ENCODE measurements at regions not wholly inside any gene's neighbourhood (a gene's known extent, or its start where the extent isn't known, plus 50 kb on each side); places are given as distances from the start of the nearest gene placed in this dataset.

- WGBS, 2 donors, result 43 to 47% methylated on average over 3 of the region's 3 CpGs
- Histone ChIP-seq H3K9me3 (ENCODE audit: control insufficient read depth in 2 of 2, insufficient read depth in 1 of 2, low read depth in 1 of 2, low read length in 1 of 2) (no peaks in the 10 kb centered on the region), H3K36me3 (ENCODE audit: control insufficient read depth in 2 of 2, insufficient read depth in 2 of 2, low read length in 1 of 2) (no peaks in the 10 kb centered on the region), H3K27me3 (ENCODE audit: control insufficient read depth in 1 of 2, insufficient read depth in 2 of 2, low read length in 2 of 2) (no peaks in the 10 kb centered on the region), H3K4me1 (ENCODE audit: control insufficient read depth in 2 of 2, insufficient read depth in 2 of 2, low read length in 1 of 2) (no peaks in the 10 kb centered on the region), H3K4me3 (ENCODE audit: low read depth in 1 of 2, low read length in 2 of 2) (no peak overlapping the region), H3K27ac (ENCODE audit: low read depth in 2 of 2, low read length in 1 of 2) (no peak overlapping the region)
Measured at GRCh38 chr14:28083389-28083788, 683.2 kb upstream of the FOXG1 start.

- Histone ChIP-seq H3K36me3 (ENCODE audit: control insufficient read depth in 2 of 2, insufficient read depth in 2 of 2, low read length in 1 of 2) (no peaks in the 10 kb centered on the region), H3K9me3 (ENCODE audit: control insufficient read depth in 2 of 2, insufficient read depth in 1 of 2, low read depth in 1 of 2, low read length in 1 of 2) (no peaks in the 10 kb centered on the region), H3K27ac (ENCODE audit: low read depth in 2 of 2, low read length in 1 of 2) (no peak overlapping the region), H3K4me3 (ENCODE audit: low read depth in 1 of 2, low read length in 2 of 2) (no peak overlapping the region), H3K4me1 (ENCODE audit: control insufficient read depth in 2 of 2, insufficient read depth in 2 of 2, low read length in 1 of 2) (no peaks in the 10 kb centered on the region), H3K27me3 (ENCODE audit: control insufficient read depth in 1 of 2, insufficient read depth in 2 of 2, low read length in 2 of 2) (no peaks in the 10 kb centered on the region)
- 80 to 88% methylated on average over 5 of the region's 5 CpGs for whole genome bisulfite sequencing, 2 donors
Measured at GRCh38 chr14:28088125-28088524, 678.5 kb upstream of the FOXG1 start.

DNA sequence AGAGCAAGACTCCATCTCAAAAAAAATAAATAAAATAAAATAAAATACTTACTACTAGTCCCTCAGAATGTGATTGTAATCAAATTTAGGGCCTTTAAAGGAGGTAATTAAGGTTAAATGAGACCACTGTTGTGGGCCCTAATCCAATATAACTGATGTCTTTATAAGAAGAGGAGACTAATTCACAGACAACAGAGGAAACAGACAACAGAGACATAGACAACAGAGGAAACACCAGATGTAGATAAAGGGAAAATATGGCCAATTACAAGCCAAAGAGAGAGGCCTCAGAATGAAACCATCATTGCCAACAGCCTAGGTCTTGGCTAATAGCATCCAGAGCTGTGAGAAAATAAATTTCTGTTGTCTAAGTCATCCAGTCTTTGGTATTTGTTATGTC, 669.0 kb upstream of the FOXG1 start:
- Histone ChIP-seq H3K36me3 (ENCODE audit: control insufficient read depth in 2 of 2, insufficient read depth in 2 of 2, low read length in 1 of 2) (no peaks in the 10 kb centered on the region), H3K27ac (ENCODE audit: low read depth in 2 of 2, low read length in 1 of 2) (no peak overlapping the region), H3K9me3 (ENCODE audit: control insufficient read depth in 2 of 2, insufficient read depth in 1 of 2, low read depth in 1 of 2, low read length in 1 of 2) (no peaks in the 10 kb centered on the region), H3K4me3 (ENCODE audit: low read depth in 1 of 2, low read length in 2 of 2) (no peak overlapping the region), H3K4me1 (ENCODE audit: control insufficient read depth in 2 of 2, insufficient read depth in 2 of 2, low read length in 1 of 2) (no peaks in the 10 kb centered on the region), H3K27me3 (ENCODE audit: control insufficient read depth in 1 of 2, insufficient read depth in 2 of 2, low read length in 2 of 2) (no peaks in the 10 kb centered on the region)

- Histone ChIP-seq H3K4me1 (ENCODE audit: control insufficient read depth in 2 of 2, insufficient read depth in 2 of 2, low read length in 1 of 2) (no peaks in the 10 kb centered on the region), H3K4me3 (ENCODE audit: low read depth in 1 of 2, low read length in 2 of 2) (no peak overlapping the region), H3K27me3 (ENCODE audit: control insufficient read depth in 1 of 2, insufficient read depth in 2 of 2, low read length in 2 of 2) (no peaks in the 10 kb centered on the region), H3K36me3 (ENCODE audit: control insufficient read depth in 2 of 2, insufficient read depth in 2 of 2, low read length in 1 of 2) (no peaks in the 10 kb centered on the region), H3K27ac (ENCODE audit: low read depth in 2 of 2, low read length in 1 of 2) (no peak overlapping the region), H3K9me3 (ENCODE audit: control insufficient read depth in 2 of 2, insufficient read depth in 1 of 2, low read depth in 1 of 2, low read length in 1 of 2) (no peaks in the 10 kb centered on the region)
- WGBS, 2 donors, result 47 to 55% methylated on average over 1 of the region's 1 CpG
Measured at GRCh38 chr14:28098856-28099255, 667.7 kb upstream of the FOXG1 start.

DNA sequence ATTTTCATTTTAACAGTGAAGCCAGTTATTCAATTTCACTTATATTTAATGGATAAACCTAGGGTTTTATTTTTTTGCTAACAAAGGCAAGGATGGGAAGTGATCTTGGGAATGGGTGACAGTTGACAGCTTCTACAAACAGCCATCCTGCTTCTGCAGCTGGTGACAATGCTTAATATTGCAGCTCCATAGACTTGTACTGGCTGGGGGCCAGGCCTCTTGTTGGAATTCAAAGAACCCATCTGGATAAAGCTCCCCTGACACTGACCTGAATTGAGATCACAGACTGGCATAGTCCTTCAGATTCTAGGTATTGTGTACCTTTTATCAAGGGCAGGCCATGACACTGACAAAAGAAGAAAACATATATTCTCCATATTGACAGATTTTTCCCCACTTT, 664.6 kb upstream of the FOXG1 start:
- H3K27me3 ChIP-seq (ENCODE audit: control insufficient read depth in 1 of 2, insufficient read depth in 2 of 2, low read length in 2 of 2), result no peaks in the 10 kb centered on the region
- no peaks in the 10 kb centered on the region for H3K4me1 ChIP-seq (ENCODE audit: control insufficient read depth in 2 of 2, insufficient read depth in 2 of 2, low read length in 1 of 2)

DNA sequence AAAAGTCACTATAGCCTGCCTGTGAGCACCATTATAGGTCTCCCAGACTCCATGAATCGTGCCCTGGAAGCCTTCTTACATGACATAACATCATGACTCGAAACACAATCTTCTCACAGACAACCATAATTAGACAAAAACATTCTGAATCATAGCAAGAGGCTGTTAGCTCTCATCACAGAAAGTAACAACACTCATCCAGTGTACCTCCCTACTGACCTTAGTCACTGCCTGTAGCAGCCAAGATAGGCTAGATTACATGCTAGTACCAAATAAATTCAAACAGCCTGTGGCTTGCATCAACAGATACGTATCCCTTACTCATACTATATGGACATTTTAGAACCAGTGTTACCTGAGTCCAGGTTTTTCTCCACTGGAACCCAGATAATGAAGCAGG, 663.8 kb upstream of the FOXG1 start:
- Histone ChIP-seq H3K27ac (ENCODE audit: low read depth in 2 of 2, low read length in 1 of 2) (no peak overlapping the region), H3K36me3 (ENCODE audit: control insufficient read depth in 2 of 2, insufficient read depth in 2 of 2, low read length in 1 of 2) (no peaks in the 10 kb centered on the region), H3K4me1 (ENCODE audit: control insufficient read depth in 2 of 2, insufficient read depth in 2 of 2, low read length in 1 of 2) (no peaks in the 10 kb centered on the region), H3K27me3 (ENCODE audit: control insufficient read depth in 1 of 2, insufficient read depth in 2 of 2, low read length in 2 of 2) (no peaks in the 10 kb centered on the region), H3K9me3 (ENCODE audit: control insufficient read depth in 2 of 2, insufficient read depth in 1 of 2, low read depth in 1 of 2, low read length in 1 of 2) (no peaks in the 10 kb centered on the region), H3K4me3 (ENCODE audit: low read depth in 1 of 2, low read length in 2 of 2) (no peak overlapping the region)
- WGBS, 2 donors, result 46 to 50% methylated on average over 3 of the region's 3 CpGs

More for the DNA sequence above, 664.6 kb upstream of the FOXG1 start:
- Histone ChIP-seq H3K4me3 (ENCODE audit: low read depth in 1 of 2, low read length in 2 of 2) (no peak overlapping the region), H3K36me3 (ENCODE audit: control insufficient read depth in 2 of 2, insufficient read depth in 2 of 2, low read length in 1 of 2) (no peaks in the 10 kb centered on the region), H3K27ac (ENCODE audit: low read depth in 2 of 2, low read length in 1 of 2) (no peak overlapping the region), H3K9me3 (ENCODE audit: control insufficient read depth in 2 of 2, insufficient read depth in 1 of 2, low read depth in 1 of 2, low read length in 1 of 2) (no peaks in the 10 kb centered on the region)

DNA sequence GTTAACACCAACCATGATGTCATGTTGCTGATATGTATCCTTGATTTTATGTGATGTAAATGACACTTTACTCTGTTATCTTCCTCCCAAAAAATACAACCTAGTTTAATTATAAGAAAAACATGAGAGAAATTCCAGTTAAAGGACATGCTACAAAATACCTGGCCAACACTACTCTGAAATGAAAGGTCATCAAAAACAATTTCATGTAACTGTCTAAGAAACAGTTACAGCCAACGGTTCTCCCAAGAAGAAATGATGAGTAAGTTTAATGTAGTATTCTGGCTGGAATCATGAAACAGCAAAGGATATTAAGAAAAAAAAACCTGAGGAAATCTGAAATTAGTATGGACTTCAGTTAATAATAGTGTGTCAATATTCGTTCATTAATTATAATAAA, 653.3 kb upstream of the FOXG1 start:
- H3K27me3 ChIP-seq (ENCODE audit: control insufficient read depth in 1 of 2, insufficient read depth in 2 of 2, low read length in 2 of 2), result no peaks in the 10 kb centered on the region
- no peaks in the 10 kb centered on the region for H3K9me3 ChIP-seq (ENCODE audit: control insufficient read depth in 2 of 2, insufficient read depth in 1 of 2, low read depth in 1 of 2, low read length in 1 of 2)
- no peak overlapping the region for H3K27ac ChIP-seq (ENCODE audit: low read depth in 2 of 2, low read length in 1 of 2)
- H3K36me3 ChIP-seq (ENCODE audit: control insufficient read depth in 2 of 2, insufficient read depth in 2 of 2, low read length in 1 of 2), result no peaks in the 10 kb centered on the region
- H3K4me3 ChIP-seq (ENCODE audit: low read depth in 1 of 2, low read length in 2 of 2), result no peak overlapping the region
- no peaks in the 10 kb centered on the region for H3K4me1 ChIP-seq (ENCODE audit: control insufficient read depth in 2 of 2, insufficient read depth in 2 of 2, low read length in 1 of 2)
- WGBS, 2 donors, result 77 to 84% methylated on average over 2 of the region's 2 CpGs

- H3K4me3 ChIP-seq (ENCODE audit: low read depth in 1 of 2, low read length in 2 of 2), result no peak overlapping the region
- H3K9me3 ChIP-seq (ENCODE audit: control insufficient read depth in 2 of 2, insufficient read depth in 1 of 2, low read depth in 1 of 2, low read length in 1 of 2), result no peaks in the 10 kb centered on the region
- no peaks in the 10 kb centered on the region for H3K36me3 ChIP-seq (ENCODE audit: control insufficient read depth in 2 of 2, insufficient read depth in 2 of 2, low read length in 1 of 2)
- no peaks in the 10 kb centered on the region for H3K4me1 ChIP-seq (ENCODE audit: control insufficient read depth in 2 of 2, insufficient read depth in 2 of 2, low read length in 1 of 2)
- H3K27me3 ChIP-seq (ENCODE audit: control insufficient read depth in 1 of 2, insufficient read depth in 2 of 2, low read length in 2 of 2), result no peaks in the 10 kb centered on the region
- H3K27ac ChIP-seq (ENCODE audit: low read depth in 2 of 2, low read length in 1 of 2), result no peak overlapping the region
Measured at GRCh38 chr14:28116716-28117115, 649.9 kb upstream of the FOXG1 start.

DNA sequence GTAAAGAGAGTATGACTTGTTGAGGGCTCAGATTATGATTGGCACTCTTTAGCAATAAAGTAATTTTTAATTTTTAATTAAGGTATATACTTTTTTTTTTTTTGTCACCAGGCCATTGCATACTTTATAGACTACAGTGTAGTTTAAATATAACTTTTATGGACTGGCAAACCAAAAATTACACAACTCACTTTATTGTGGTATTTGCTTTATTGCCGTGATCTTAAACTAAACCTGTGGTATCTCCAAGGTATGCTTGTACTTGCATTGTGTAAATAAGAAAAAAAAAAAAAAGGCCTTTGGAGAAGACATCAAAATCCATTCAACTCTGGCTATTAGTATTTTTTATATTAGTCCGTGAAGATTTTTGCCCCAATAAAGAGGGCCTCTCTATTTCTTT, 646.7 kb upstream of the FOXG1 start:
- 55 to 66% methylated on average over 2 of the region's 2 CpGs for WGBS, 2 donors
- no peaks in the 10 kb centered on the region for H3K36me3 ChIP-seq (ENCODE audit: control insufficient read depth in 2 of 2, insufficient read depth in 2 of 2, low read length in 1 of 2)
- no peaks in the 10 kb centered on the region for H3K27me3 ChIP-seq (ENCODE audit: control insufficient read depth in 1 of 2, insufficient read depth in 2 of 2, low read length in 2 of 2)
- no peaks in the 10 kb centered on the region for H3K9me3 ChIP-seq (ENCODE audit: control insufficient read depth in 2 of 2, insufficient read depth in 1 of 2, low read depth in 1 of 2, low read length in 1 of 2)
- no peaks in the 10 kb centered on the region for H3K4me1 ChIP-seq (ENCODE audit: control insufficient read depth in 2 of 2, insufficient read depth in 2 of 2, low read length in 1 of 2)
- no peak overlapping the region for H3K27ac ChIP-seq (ENCODE audit: low read depth in 2 of 2, low read length in 1 of 2)
- no peak overlapping the region for H3K4me3 ChIP-seq (ENCODE audit: low read depth in 1 of 2, low read length in 2 of 2)

- no peak overlapping the region for H3K4me3 ChIP-seq (ENCODE audit: low read depth in 1 of 2, low read length in 2 of 2)
- H3K36me3 ChIP-seq (ENCODE audit: control insufficient read depth in 2 of 2, insufficient read depth in 2 of 2, low read length in 1 of 2), result no peaks in the 10 kb centered on the region
- H3K27me3 ChIP-seq (ENCODE audit: control insufficient read depth in 1 of 2, insufficient read depth in 2 of 2, low read length in 2 of 2), result no peaks in the 10 kb centered on the region
- H3K27ac ChIP-seq (ENCODE audit: low read depth in 2 of 2, low read length in 1 of 2), result no peak overlapping the region
- no peaks in the 10 kb centered on the region for H3K4me1 ChIP-seq (ENCODE audit: control insufficient read depth in 2 of 2, insufficient read depth in 2 of 2, low read length in 1 of 2)
- no peaks in the 10 kb centered on the region for H3K9me3 ChIP-seq (ENCODE audit: control insufficient read depth in 2 of 2, insufficient read depth in 1 of 2, low read depth in 1 of 2, low read length in 1 of 2)
Measured at GRCh38 chr14:28120391-28120790, 646.2 kb upstream of the FOXG1 start.

All from esophagus (tissue), 2 donors.